IMR-90 (cell line): ENCODE measurements at regions not wholly inside any gene's neighbourhood (a gene's known extent, or its start where the extent isn't known, plus 50 kb on each side); places are given as distances from the start of the nearest gene placed in this dataset.

Source experiments
- ATAC-seq: fragments of 200-7000 bp; cut with Tn5 transposase; 2 replicates; pipeline ENCODE4 v1.9.1; 2020; ENCODE audit warnings: low read depth, mild to moderate bottlenecking, moderate library complexity
- BruUV-seq: library from RNA; stranded (reverse); fragments of 400-500 nt; replicated peaks from 2 replicates; lab custom pipeline; 2021; lab: Mats Ljungman, UMichigan
- CTCF ChIA-PET: fragments of 300-600 bp; formaldehyde crosslinking; extraction: SDS; loops from one replicate; lab custom pipeline; 2021; ENCODE audit warnings: antibody characterized with exemption; lab: Yijun Ruan, JAX
- POLR2A ChIA-PET: fragments of 300-600 bp; sonication (Branson Sonifier 250); formaldehyde crosslinking; loops from one replicate; lab custom pipeline; 2022; ENCODE audit warnings: antibody characterized with exemption; ENCODE audit not compliant: unreplicated experiment; lab: Charles Lee
- DNase-seq: peaks from one replicate; pipeline ENCODE4 v3.0.0; 2013
- H2AFZ ChIP-seq: replicated peaks from 2 replicates; pipeline ENCODE3; 2013; ENCODE audit warnings: low read length, mild to moderate bottlenecking; ENCODE audit not compliant: poor library complexity
- H2AK5ac ChIP-seq: 2 replicates; pipeline ENCODE4 v1.6.1; 2013; ENCODE audit warnings: low read depth, low read length, inconsistent platforms
- H2AK9ac ChIP-seq: replicated peaks from 2 replicates; pipeline ENCODE3; 2013; ENCODE audit warnings: mild to moderate bottlenecking, low read depth, low read length, moderate library complexity; ENCODE audit not compliant: poor library complexity
- H2BK120ac ChIP-seq: 2 replicates; pipeline ENCODE4 v1.6.1; 2013; ENCODE audit warnings: low read depth, low read length, inconsistent platforms
- H2BK15ac ChIP-seq: 3 replicates; pipeline ENCODE4 v1.6.1; 2013; ENCODE audit warnings: low read depth, low read length, inconsistent platforms
- H2BK20ac ChIP-seq: 2 replicates; pipeline ENCODE4 v1.6.1; 2013; ENCODE audit warnings: low read depth, mild to moderate bottlenecking, inconsistent platforms, low read length, moderate library complexity
- H2BK5ac ChIP-seq: 2 replicates; pipeline ENCODE4 v1.6.1; 2013; ENCODE audit warnings: mild to moderate bottlenecking, low read depth, low read length, inconsistent platforms; ENCODE audit not compliant: poor library complexity, severe bottlenecking
- H3K14ac ChIP-seq: replicated peaks from 2 replicates; pipeline ENCODE4 v1.6.1; 2013; ENCODE audit warnings: low read depth, low read length, inconsistent platforms
- H3K18ac ChIP-seq: 2 replicates; pipeline ENCODE4 v1.6.1; 2013; ENCODE audit warnings: low read depth, low read length, control low read depth
- H3K23ac ChIP-seq: 2 replicates; pipeline ENCODE4 v1.6.1; 2013; ENCODE audit warnings: low read depth, low read length, inconsistent platforms
- H3K27ac ChIP-seq: 2 replicates; pipeline ENCODE4 v1.5.1; 2013; ENCODE audit warnings: mild to moderate bottlenecking, control low read depth, low read length; ENCODE audit not compliant: insufficient read depth
- H3K27me3 ChIP-seq: 2 replicates; pipeline ENCODE4 v1.6.1; 2013; ENCODE audit warnings: low read length; ENCODE audit not compliant: control insufficient read depth, insufficient read depth
- H3K36me3 ChIP-seq: 2 replicates; pipeline ENCODE4 v1.6.1; 2013; ENCODE audit warnings: low read length, mixed read lengths; ENCODE audit not compliant: control insufficient read depth, insufficient read depth
- H3K4ac ChIP-seq: 2 replicates; pipeline ENCODE4 v1.6.1; 2013; ENCODE audit warnings: low read depth, low read length, inconsistent platforms
- H3K4me1 ChIP-seq: 2 replicates; pipeline ENCODE4 v1.6.1; 2013; ENCODE audit warnings: low read length, mixed read lengths; ENCODE audit not compliant: control insufficient read depth, insufficient read depth
- H3K4me2 ChIP-seq: 2 replicates; pipeline ENCODE4 v1.6.1; 2013; ENCODE audit warnings: low read depth, mild to moderate bottlenecking, control low read depth, low read length, moderate library complexity
- H3K4me3 ChIP-seq: 2 replicates; pipeline ENCODE4 v1.5.1; 2013; ENCODE audit warnings: low read depth, mild to moderate bottlenecking, control low read depth, low read length, moderate library complexity; ENCODE audit not compliant: insufficient read depth
- H3K56ac ChIP-seq: 2 replicates; pipeline ENCODE4 v1.6.1; 2013; ENCODE audit warnings: low read length, inconsistent platforms; ENCODE audit not compliant: insufficient read depth; ENCODE audit errors: extremely low read depth
- H3K79me1 ChIP-seq, 2 experiments: 2 replicates each; pipeline ENCODE4 v1.6.1; 2013; ENCODE audit warnings: low read length in 2 of 2, inconsistent platforms in 1 of 2, low read depth in 1 of 2
- H3K9ac ChIP-seq: 2 replicates; pipeline ENCODE4 v1.6.1; 2013; ENCODE audit warnings: low read depth, low read length, control low read depth
- H3K9me1 ChIP-seq: 2 replicates; pipeline ENCODE4 v1.6.1; 2013; ENCODE audit warnings: low read length, inconsistent platforms; ENCODE audit not compliant: insufficient read depth
- H3K9me3 ChIP-seq: 2 replicates; pipeline ENCODE4 v1.6.1; 2013; ENCODE audit warnings: low read length; ENCODE audit not compliant: control insufficient read depth, insufficient read depth
- H4K20me1 ChIP-seq: 2 replicates; pipeline ENCODE4 v1.6.1; 2013; ENCODE audit warnings: low read length, inconsistent platforms; ENCODE audit not compliant: insufficient read depth
- H4K5ac ChIP-seq: 2 replicates; pipeline ENCODE4 v1.6.1; 2013; ENCODE audit warnings: mild to moderate bottlenecking, low read depth, low read length, control low read depth
- H4K8ac ChIP-seq, 2 experiments: 2 replicates each; pipeline ENCODE4 v1.6.1; 2013; ENCODE audit warnings: low read depth in 2 of 2, low read length in 2 of 2, control low read depth in 1 of 2, inconsistent platforms in 1 of 2
- H4K91ac ChIP-seq: 2 replicates; pipeline ENCODE4 v1.6.1; 2013; ENCODE audit warnings: low read depth, low read length, inconsistent platforms; ENCODE audit not compliant: insufficient read depth
- BHLHE40 ChIP-seq: fragments of 150-350 bp; IDR thresholded peaks from 2 replicates; pipeline ENCODE4 v1.6.1; 2016; ENCODE audit warnings: mild to moderate bottlenecking, low read depth, low read length
- CHD1 ChIP-seq: IDR thresholded peaks from 2 replicates; pipeline ENCODE4 v1.6.1; 2012; ENCODE audit warnings: low read depth, low read length, improper control_type of control experiment
- CTCF ChIP-seq: conservative IDR thresholded peaks from 2 replicates; pipeline ENCODE4 v1.5.1; 2012; ENCODE audit warnings: mild to moderate bottlenecking, low read depth, low read length, improper control_type of control experiment
- ELK1 ChIP-seq: fragments of 150-350 bp; IDR thresholded peaks from 2 replicates; pipeline ENCODE4 v1.6.1; 2016; ENCODE audit warnings: low read depth, mild to moderate bottlenecking, low read length, moderate library complexity, borderline replicate concordance
- FOS ChIP-seq: fragments of 150-350 bp; IDR thresholded peaks from 2 replicates; pipeline ENCODE4 v1.6.1; 2016; ENCODE audit warnings: low read depth, low read length
- MAFK ChIP-seq: IDR thresholded peaks from 2 replicates; pipeline ENCODE4 v1.6.1; 2012; ENCODE audit warnings: low read depth, low read length, improper control_type of control experiment
- MAZ ChIP-seq: IDR thresholded peaks from 2 replicates; pipeline ENCODE4 v1.6.1; 2012; ENCODE audit warnings: low read depth, mild to moderate bottlenecking, low read length, improper control_type of control experiment, moderate library complexity, borderline replicate concordance
- MXI1 ChIP-seq: IDR thresholded peaks from 2 replicates; pipeline ENCODE4 v1.6.1; 2012; ENCODE audit warnings: low read depth, mild to moderate bottlenecking, low read length, moderate library complexity, borderline replicate concordance
- POLR2A ChIP-seq: IDR thresholded peaks from 2 replicates; pipeline ENCODE4 v1.6.1; 2012; ENCODE audit warnings: mild to moderate bottlenecking, low read depth, low read length
- RAD21 ChIP-seq: IDR thresholded peaks from 2 replicates; pipeline ENCODE4 v1.6.1; 2012; ENCODE audit warnings: low read length, improper control_type of control experiment
- RCOR1 ChIP-seq: IDR thresholded peaks from 2 replicates; pipeline ENCODE4 v1.6.1; 2012; ENCODE audit warnings: mild to moderate bottlenecking, low read length, improper control_type of control experiment; ENCODE audit not compliant: insufficient replicate concordance
- RFX5 ChIP-seq: IDR thresholded peaks from 2 replicates; pipeline ENCODE4 v1.8.0; 2012; ENCODE audit warnings: low read depth, mild to moderate bottlenecking, low read length, moderate library complexity
- SMC3 ChIP-seq: fragments of 150-350 bp; IDR thresholded peaks from 2 replicates; pipeline ENCODE4 v1.6.1; 2016; ENCODE audit warnings: low read depth, mild to moderate bottlenecking, antibody characterized with exemption, low read length, moderate library complexity
- USF2 ChIP-seq: fragments of 150-350 bp; IDR thresholded peaks from 2 replicates; pipeline ENCODE4 v1.6.1; 2017; ENCODE audit warnings: mild to moderate bottlenecking, antibody characterized with exemption, low read length, low read depth
- dilution Hi-C: fragments of 300-500 bp; cut with HindIII; formaldehyde crosslinking; loops from one replicate; pipeline ENCODE4 v1.14.3; 2018; ENCODE audit warnings: low sequenced_read_pairs; ENCODE audit not compliant: unreplicated experiment
- in situ Hi-C: fragments of 300-500 bp; cut with MboI; formaldehyde crosslinking; loops from 3 replicates; pipeline ENCODE4 v1.14.3; 2019; ENCODE audit warnings: low sequenced_read_pairs, inconsistent platforms, mixed read lengths
- intact Hi-C: fragments of 100-400 bp; cut with micrococcal nuclease; formaldehyde crosslinking; loops from 2 replicates; pipeline ENCODE4 v1.10.0; 2022

GRCh38 chr5:125106881-125107280 lies 360.4 kb upstream of the ZNF608 start:
- Histone ChIP-seq H3K27me3 (no peaks in the 10 kb centered on the region), H4K20me1 (no peaks in the 10 kb centered on the region), H3K9me3 (no peaks in the 10 kb centered on the region), H3K4ac (no peak overlapping the region), H2AK5ac (no peak overlapping the region), H2AK9ac (no peak overlapping the region), H4K5ac (no peak overlapping the region), H2BK120ac (no peak overlapping the region), H3K23ac (no peak overlapping the region), H2BK15ac (no peak overlapping the region), H3K14ac (no peak overlapping the region), H3K18ac (no peak overlapping the region), H3K27ac (no peak overlapping the region), H4K8ac (no peak overlapping the region), H2BK5ac (no peak overlapping the region), H2AFZ (no peak overlapping the region), H4K91ac (no peak overlapping the region), H3K79me1 (no peaks in the 10 kb centered on the region), H3K56ac (no peak overlapping the region), H3K9ac (no peak overlapping the region), H3K9me1 (no peaks in the 10 kb centered on the region), H3K4me2 (no peak overlapping the region), H2BK20ac (no peak overlapping the region), H3K36me3 (no peaks in the 10 kb centered on the region), H3K4me3 (no peak overlapping the region), H3K4me1 (peaks cover under 1% of the 10 kb centered on the region; the same call in 1 of the 2 replicates)
- TF ChIP-seq SMC3 (no peak), USF2 (no peak), CTCF (no peak), MAFK (no peak), FOS (no peak), POLR2A (no peak), RFX5 (no peak), ELK1 (no peak), MXI1 (no peak), MAZ (no peak), RCOR1 (no peak), RAD21 (no peak), BHLHE40 (no peak), CHD1 (no peak)
- ChIA-PET POLR2A (no interaction called here), CTCF (no interaction called here)
- no peak for ATAC-seq
- no peak for DNase-seq
- in situ Hi-C loops (no loop called here), dilution Hi-C loops (no loop called here), intact Hi-C loops (no loop called here)
- no TSS peak for BruUV-seq
